Large intestine (tissue), 3 donors: ENCODE measurements at regions not wholly inside any gene's neighbourhood (a gene's known extent, or its start where the extent isn't known, plus 50 kb on each side); places are given as distances from the start of the nearest gene placed in this dataset.

Source experiments
- DNase-seq, 2 donors: peaks; one replicate each; pipeline versions ENCODE4 v3.0.0 to v3.0.0-alpha.2; 2013
- H3K27ac ChIP-seq: one replicate; pipeline ENCODE4 v1.5.1; 2013; ENCODE audit warnings: low read length
- H3K27me3 ChIP-seq: 2 replicates; pipeline ENCODE4 v1.6.1; 2013; ENCODE audit warnings: low read length; ENCODE audit not compliant: control insufficient read depth, insufficient read depth
- H3K36me3 ChIP-seq: 2 replicates; pipeline ENCODE4 v1.6.1; 2013; ENCODE audit warnings: low read length; ENCODE audit not compliant: control insufficient read depth, insufficient read depth
- H3K4me1 ChIP-seq: one replicate; pipeline ENCODE4 v1.6.1; 2013; ENCODE audit warnings: low read length; ENCODE audit not compliant: control insufficient read depth, insufficient read depth
- H3K4me3 ChIP-seq: one replicate; pipeline ENCODE4 v1.5.1; 2013; ENCODE audit warnings: low read length
- H3K9me3 ChIP-seq: one replicate; pipeline ENCODE4 v1.6.1; 2013; ENCODE audit warnings: mild to moderate bottlenecking, low read depth, low read length, moderate library complexity; ENCODE audit not compliant: control insufficient read depth
- WGBS: methylation state at CpG from one replicate; pipeline ENCODE4 v1.1.5; 2013; ENCODE audit warnings: low lambda C conversion rate; ENCODE audit not compliant: insufficient coverage; 5-methylcytosine and 5-hydroxymethylcytosine counted together

- H3K36me3 ChIP-seq, result no peaks in the 10 kb centered on the region
- peaks cover 20% of the 10 kb centered on the region for H3K4me1 ChIP-seq
- 50% methylated on average over 2 of the region's 3 CpGs for WGBS
- H3K27me3 ChIP-seq, result no peaks in the 10 kb centered on the region
- H3K4me3 ChIP-seq, result no peak overlapping the region
- no peaks in the 10 kb centered on the region for H3K9me3 ChIP-seq
- peak; percentile 10 to 51 for DNase-seq
- no peak overlapping the region for H3K27ac ChIP-seq
Observed at GRCh38 chr5:57779383-57780223, 297.0 kb upstream of the ACTBL2 start.

DNA sequence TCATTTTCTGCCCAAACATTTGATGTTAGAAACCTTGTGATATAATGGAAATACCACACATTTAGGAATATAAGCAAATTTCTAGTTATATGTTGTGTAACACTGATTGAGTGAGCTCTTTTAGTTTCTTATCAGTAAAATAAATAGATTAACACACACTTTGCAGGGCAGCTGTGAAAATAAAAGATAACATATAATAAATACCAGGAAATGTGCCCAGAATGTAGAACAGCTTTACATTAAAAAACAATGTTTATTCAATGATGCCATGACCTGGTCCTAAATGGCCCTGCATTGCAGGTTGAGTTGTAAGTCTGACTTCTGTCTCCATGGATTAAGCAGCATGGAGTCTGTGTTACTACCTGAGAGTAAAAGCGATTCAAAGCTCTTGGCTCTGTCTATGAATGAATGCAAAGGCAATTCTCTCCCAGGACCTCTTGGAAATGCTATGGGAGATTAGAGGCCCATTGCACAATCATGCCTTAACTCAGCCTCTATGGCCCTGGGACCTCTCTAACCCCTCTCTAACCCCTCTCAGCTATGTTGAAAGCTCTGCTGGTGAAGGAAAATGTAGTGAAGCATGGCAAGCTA, 296.0 kb upstream of the ACTBL2 start:
- no peak overlapping the region for H3K4me3 ChIP-seq
- no peaks in the 10 kb centered on the region for H3K9me3 ChIP-seq
- no peak overlapping the region for H3K27ac ChIP-seq
- no peaks in the 10 kb centered on the region for H3K36me3 ChIP-seq
- no CpG with 5 or more reads among the region's 1 CpG for whole genome bisulfite sequencing
- H3K27me3 ChIP-seq, result no peaks in the 10 kb centered on the region
- peaks cover 20% of the 10 kb centered on the region for H3K4me1 ChIP-seq
- DNase-seq, result peak; percentile 12 to 44

- H3K27ac ChIP-seq, result no peak overlapping the region
- no peak for DNase-seq
- no peak overlapping the region for H3K4me3 ChIP-seq
- H3K36me3 ChIP-seq, result no peaks in the 10 kb centered on the region
- H3K27me3 ChIP-seq, result no peaks in the 10 kb centered on the region
- no peaks in the 10 kb centered on the region for H3K9me3 ChIP-seq
- WGBS, result 80% methylated on average over 1 of the region's 1 CpG
- H3K4me1 ChIP-seq, result peaks cover 20% of the 10 kb centered on the region
Observed at GRCh38 chr5:57777174-57777581, 294.6 kb upstream of the ACTBL2 start.

DNA sequence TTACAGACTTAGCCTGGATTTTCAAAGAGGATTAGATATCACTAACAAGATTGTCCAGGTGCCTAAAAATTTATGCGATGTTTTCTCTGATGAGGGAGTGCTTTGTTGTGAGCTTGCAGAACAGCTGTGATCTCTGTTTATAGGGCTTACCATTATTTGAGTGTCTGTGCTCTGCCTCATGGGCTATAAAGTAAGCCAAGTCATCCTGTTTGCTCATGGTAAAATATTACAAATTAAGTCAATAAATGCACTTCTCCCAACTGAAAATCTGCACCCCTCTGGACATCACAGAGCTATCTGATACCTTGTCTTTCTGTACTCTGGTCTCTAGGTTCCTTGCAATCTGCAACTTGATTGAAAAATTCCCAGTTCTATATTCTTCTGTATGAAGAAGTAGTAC, 293.4 kb upstream of the ACTBL2 start:
- Histone ChIP-seq H3K4me3 (no peak overlapping the region), H3K4me1 (peaks cover 20% of the 10 kb centered on the region), H3K36me3 (no peaks in the 10 kb centered on the region), H3K27me3 (no peaks in the 10 kb centered on the region), H3K27ac (no peak overlapping the region), H3K9me3 (no peaks in the 10 kb centered on the region)
- 20% methylated on average over 1 of the region's 1 CpG for WGBS
- DNase-seq, result no peak

GRCh38 chr5:57774439-57774838, 291.8 kb upstream of the ACTBL2 start:
- WGBS, result no CpG with 5 or more reads among the region's 1 CpG
- H3K4me1 ChIP-seq, result peaks cover 13% of the 10 kb centered on the region
- no peaks in the 10 kb centered on the region for H3K36me3 ChIP-seq

DNA sequence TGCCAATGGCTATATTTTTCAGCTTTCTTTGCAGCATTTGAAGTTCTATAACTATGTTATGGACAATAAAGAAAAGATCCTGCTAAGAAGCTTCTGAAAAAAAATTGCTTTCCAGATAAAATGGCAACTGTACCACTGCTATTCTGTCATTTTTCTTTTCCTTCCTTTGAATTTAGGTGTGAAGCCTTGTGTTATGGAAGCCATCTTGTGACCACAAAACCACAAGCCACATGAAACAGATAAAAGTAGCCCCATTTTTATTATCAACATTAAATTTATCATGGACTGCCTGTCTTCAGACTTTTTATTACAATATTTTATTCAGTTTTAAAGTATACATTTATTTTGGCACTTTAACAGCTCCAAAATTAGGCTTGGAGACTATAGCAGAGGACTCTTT, 289.9 kb upstream of the ACTBL2 start:
- no peak overlapping the region for H3K27ac ChIP-seq
- no peak overlapping the region for H3K4me3 ChIP-seq
- no peaks in the 10 kb centered on the region for H3K36me3 ChIP-seq
- no peaks in the 10 kb centered on the region for H3K27me3 ChIP-seq
- peaks cover 4% of the 10 kb centered on the region for H3K4me1 ChIP-seq
- H3K9me3 ChIP-seq, result no peaks in the 10 kb centered on the region
- DNase-seq, result no peak

More at GRCh38 chr5:57774439-57774838, 291.8 kb upstream of the ACTBL2 start:
- no peaks in the 10 kb centered on the region for H3K9me3 ChIP-seq
- no peak for DNase-seq
- H3K27ac ChIP-seq, result no peak overlapping the region
- no peak overlapping the region for H3K4me3 ChIP-seq
- H3K27me3 ChIP-seq, result no peaks in the 10 kb centered on the region

- no CpG with 5 or more reads among the region's 2 CpGs for WGBS
Observed at GRCh38 chr5:57770039-57770438, 287.4 kb upstream of the ACTBL2 start.

GRCh38 chr5:57768745-57769144, 286.1 kb upstream of the ACTBL2 start:
- H3K27ac ChIP-seq, result no peak overlapping the region
- H3K4me3 ChIP-seq, result no peak overlapping the region
- no peaks in the 10 kb centered on the region for H3K9me3 ChIP-seq
- H3K27me3 ChIP-seq, result no peaks in the 10 kb centered on the region
- H3K4me1 ChIP-seq, result no peaks in the 10 kb centered on the region
- no peaks in the 10 kb centered on the region for H3K36me3 ChIP-seq
- WGBS, result 92% methylated on average over 3 of the region's 4 CpGs
- DNase-seq, result no peak

More at GRCh38 chr5:57770039-57770438, 287.4 kb upstream of the ACTBL2 start:
- Histone ChIP-seq H3K36me3 (no peaks in the 10 kb centered on the region), H3K4me1 (no peaks in the 10 kb centered on the region), H3K27ac (no peak overlapping the region), H3K4me3 (no peak overlapping the region), H3K9me3 (no peaks in the 10 kb centered on the region), H3K27me3 (no peaks in the 10 kb centered on the region)
- no peak for DNase-seq

GRCh38 chr5:57764479-57765089, 282.0 kb upstream of the ACTBL2 start:
- Histone ChIP-seq H3K4me3 (no peak overlapping the region), H3K27ac (no peak overlapping the region), H3K4me1 (no peaks in the 10 kb centered on the region), H3K27me3 (no peaks in the 10 kb centered on the region), H3K36me3 (no peaks in the 10 kb centered on the region), H3K9me3 (peaks cover 4% of the 10 kb centered on the region)
- 33% methylated on average over 2 of the region's 4 CpGs for WGBS
- DNase-seq, result no peak

- no peak overlapping the region for H3K27ac ChIP-seq
- no peaks in the 10 kb centered on the region for H3K36me3 ChIP-seq
- no peak for DNase-seq
- no peaks in the 10 kb centered on the region for H3K4me1 ChIP-seq
- H3K4me3 ChIP-seq, result no peak overlapping the region
- no CpG with 5 or more reads among the region's 11 CpGs for WGBS
- peaks cover 4% of the 10 kb centered on the region for H3K9me3 ChIP-seq
- no peaks in the 10 kb centered on the region for H3K27me3 ChIP-seq
Observed at GRCh38 chr5:57761513-57761912, 278.9 kb upstream of the ACTBL2 start.
